Pulmonary artery endothelial cell (primary cell): ENCODE measurements at regions not wholly inside any gene's neighbourhood (a gene's known extent, or its start where the extent isn't known, plus 50 kb on each side); places are given as distances from the start of the nearest gene placed in this dataset.

Experiments used
- DNase-seq: peaks from one replicate; pipeline ENCODE4 v3.0.0-alpha.2; 2011; ENCODE audit warnings: low read depth, low spot score

- DNase-seq: no peak
These were observed 139.1 kb upstream of the DPT start for GRCh38 chr1:168867941-168868634.

GRCh38 chr1:168871531-168871930 is 142.5 kb upstream of the DPT start:
- no peak for DNase-seq

GRCh38 chr1:168875831-168876230 is 146.8 kb upstream of the DPT start:
- no peak for DNase-seq

- DNase-seq: no peak
These were observed 147.8 kb upstream of the DPT start for GRCh38 chr1:168876830-168877229.

GRCh38 chr1:168879896-168880734 is 151.1 kb upstream of the DPT start:
- no peak for DNase-seq

GRCh38 chr1:168881656-168882260 is 152.8 kb upstream of the DPT start:
- no peak for DNase-seq

- no peak for DNase-seq
These were observed 158.4 kb upstream of the DPT start for GRCh38 chr1:168887381-168887780.

- no peak for DNase-seq
These were observed 159.4 kb upstream of the DPT start for GRCh38 chr1:168888418-168888817.

- DNase-seq: no peak
These were observed 163.9 kb upstream of the DPT start for GRCh38 chr1:168892931-168893330.

- no peak for DNase-seq
These were observed 164.4 kb upstream of the DPT start for GRCh38 chr1:168893359-168893801.

GRCh38 chr1:168894397-168894903 is 165.4 kb upstream of the DPT start:
- DNase-seq: no peak

- no peak for DNase-seq
These were observed 168.2 kb upstream of the DPT start for GRCh38 chr1:168897249-168897648.

- no peak for DNase-seq
These were observed 174.3 kb upstream of the DPT start for GRCh38 chr1:168903237-168903830.

GRCh38 chr1:168905633-168906032 is 176.6 kb upstream of the DPT start:
- DNase-seq: no peak

GRCh38 chr1:168906367-168906766 is 177.4 kb upstream of the DPT start:
- DNase-seq: no peak

GRCh38 chr1:168907053-168907452 is 178.0 kb upstream of the DPT start:
- no peak for DNase-seq

- DNase-seq: no peak
These were observed 178.9 kb upstream of the DPT start for GRCh38 chr1:168907786-168908348.

GRCh38 chr1:168910403-168910802 is 181.4 kb upstream of the DPT start:
- DNase-seq: no peak

GRCh38 chr1:168911370-168911769 is 182.4 kb upstream of the DPT start:
- no peak for DNase-seq

- DNase-seq: no peak
These were observed 184.9 kb upstream of the DPT start for GRCh38 chr1:168913711-168914463.

GRCh38 chr1:168917309-168917708 is 188.3 kb upstream of the DPT start:
- DNase-seq: no peak
